ENCODE measurements at regions not wholly inside any gene's neighbourhood (a gene's known extent, or its start where the extent isn't known, plus 50 kb on each side); places are given as distances from the start of the nearest gene placed in this dataset.

GRCh38 chr3:127386490-127386889 is 98.6 kb upstream of the PRR20G start:
- Histone ChIP-seq H2AFZ (ENCODE audit: low read depth, low read length) (no peak overlapping the region), H3K9me1 (replicated peaks; ENCODE audit: control insufficient read depth, extremely low read depth, insufficient read depth, low read length) (no peaks in the 10 kb centered on the region), H4K20me1 (replicated peaks; ENCODE audit: control insufficient read depth, extremely low read depth, insufficient read depth, low read length) (no peaks in the 10 kb centered on the region), H3K79me2 (ENCODE audit: control insufficient read depth, insufficient read depth, low read length) (no peaks in the 10 kb centered on the region), H3K9ac (replicated peaks; ENCODE audit: extremely low read depth, insufficient read depth, low read length) (no peak overlapping the region), H3K4me3 (replicated peaks in 1 of 3; ENCODE audit: insufficient read depth in 1 of 3, low read depth in 1 of 3, low read length in 3 of 3) (no peak overlapping the region), H3K4me2 (ENCODE audit: insufficient read depth, low read length) (no peak overlapping the region), H3K9me3 (replicated peaks; ENCODE audit: control insufficient read depth, insufficient read depth, low read length) (no peaks in the 10 kb centered on the region), H3K4me1 (ENCODE audit: control insufficient read depth, extremely low read depth, insufficient read depth, low read length) (no peaks in the 10 kb centered on the region), H3K36me3 (ENCODE audit: control insufficient read depth in 2 of 2, extremely low read depth in 1 of 2, insufficient read depth in 2 of 2, low read length in 2 of 2) (no peaks in the 10 kb centered on the region), H3K27me3 (ENCODE audit: control insufficient read depth in 2 of 2, insufficient read depth in 2 of 2, low read length in 2 of 2) (no peaks in the 10 kb centered on the region), H3K27ac (ENCODE audit: insufficient read depth, low read depth, low read length) (no peak overlapping the region)
- ChIA-PET CTCF (interaction anchor here (0.7 kb wide), 1 partner anchor 37 kb away, joined by 3 read pairs; no protein-coding TSS in a partner anchor), POLR2A (interaction anchor here (0.7 kb wide), 1 partner anchor 52 kb away, joined by 3 read pairs; no protein-coding TSS in a partner anchor)
- intact Hi-C loops (cut with micrococcal nuclease) (no loop called here), dilution Hi-C loops (cut with MboI; ENCODE audit: extremely low pct_ligation_motif_present, low sequenced_read_pairs) (no loop called here)
- no peak for TF ChIP-seq GATA2 (IDR thresholded peaks at IDR 0.05; ENCODE audit: insufficient read depth, insufficient read length, low read depth, low read length)
- TF ChIP-seq EZH2 (IDR thresholded peaks at IDR 0.05; ENCODE audit: borderline replicate concordance, low read depth, low read length, severe bottlenecking): no peak
- TF ChIP-seq JUN (IDR thresholded peaks at IDR 0.05; ENCODE audit: borderline replicate concordance, insufficient read depth, insufficient read length, low read depth): no peak
- no peak for TF ChIP-seq MAX (IDR thresholded peaks at IDR 0.05; ENCODE audit: insufficient read depth, insufficient read length)
- TF ChIP-seq POLR2AphosphoS5 (IDR thresholded peaks at IDR 0.05; ENCODE audit: insufficient read depth, low read depth, low read length): no peak
- TF ChIP-seq CTCF (IDR thresholded peaks at IDR 0.05; ENCODE audit: extremely low read depth in 1 of 2, insufficient read depth in 1 of 2, low read depth in 1 of 2, low read length in 2 of 2): no peak
- TF ChIP-seq FOS (IDR thresholded peaks at IDR 0.05; ENCODE audit: borderline replicate concordance, insufficient read depth, low read length): no peak
- no peak for TF ChIP-seq MYC (IDR thresholded peaks at IDR 0.05; ENCODE audit: low read depth, low read length)
- TF ChIP-seq POLR2A (IDR thresholded peaks at IDR 0.05; ENCODE audit: low read depth, low read length): no peak
- DNase-seq (ENCODE audit: low read depth, low spot score) (no peak), FAIRE-seq (no peak)
- BruUV-seq (replicated peaks): no TSS peak

All from endothelial cell of umbilical vein (primary cell).